GM06990 (cell line): ENCODE measurements at regions not wholly inside any gene's neighbourhood (a gene's known extent, or its start where the extent isn't known, plus 50 kb on each side); places are given as distances from the start of the nearest gene placed in this dataset.

Source experiments
- DNase-seq: peaks from one replicate; pipeline ENCODE4 v3.0.0-alpha.2; 2011; ENCODE audit not compliant: insufficient read length; ENCODE audit errors: extremely low read depth
- H3K27me3 ChIP-seq: replicated peaks from 2 replicates; pipeline ENCODE4 v1.6.0; 2011; ENCODE audit warnings: low read length; ENCODE audit not compliant: control insufficient read depth, insufficient read depth
- H3K36me3 ChIP-seq: 2 replicates; pipeline ENCODE4 v1.5.1; 2011; ENCODE audit warnings: low read length; ENCODE audit not compliant: control insufficient read depth, insufficient read depth
- H3K4me3 ChIP-seq: replicated peaks from 2 replicates; pipeline ENCODE4 v1.5.1; 2011; ENCODE audit warnings: low read depth, mild to moderate bottlenecking, control low read depth, low read length
- CTCF ChIP-seq: IDR thresholded peaks from 2 replicates; pipeline ENCODE4 v1.5.1; 2011; ENCODE audit warnings: low read length, control low read depth, mild to moderate bottlenecking, inconsistent platforms; ENCODE audit not compliant: insufficient read depth, poor library complexity, severe bottlenecking

- Histone ChIP-seq H3K27me3 (no peaks in the 10 kb centered on the region), H3K4me3 (no peak overlapping the region), H3K36me3 (no peaks in the 10 kb centered on the region)
- DNase-seq: no peak
- no peak for TF ChIP-seq CTCF
Observed at GRCh38 chr2:5939553-5939952, 247.4 kb downstream of the SOX11 start.

GRCh38 chr2:5940596-5941535 lies 248.7 kb downstream of the SOX11 start:
- TF ChIP-seq CTCF: no peak
- no peak overlapping the region for H3K4me3 ChIP-seq
- H3K27me3 ChIP-seq: no peaks in the 10 kb centered on the region
- no peak for DNase-seq
- H3K36me3 ChIP-seq: no peaks in the 10 kb centered on the region

DNA sequence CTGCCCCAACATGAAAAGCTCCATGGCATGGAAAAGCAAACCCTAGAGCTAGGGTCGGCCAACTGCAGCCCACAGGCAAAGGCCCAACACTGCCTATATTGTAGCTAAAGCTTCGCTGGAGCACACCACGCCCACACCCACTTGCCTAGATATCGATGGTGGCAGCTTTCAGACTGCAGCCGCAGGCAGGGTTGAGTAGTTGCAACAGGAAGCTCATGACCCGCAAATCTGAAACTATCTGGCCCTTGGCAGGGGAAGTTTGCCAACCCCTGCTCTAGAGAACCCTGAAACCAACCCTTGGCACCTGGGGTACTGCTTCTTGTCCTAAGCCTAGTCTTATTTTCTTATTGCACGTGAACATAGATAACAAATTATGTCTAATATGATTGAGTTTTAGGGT lies 250.0 kb downstream of the SOX11 start:
- TF ChIP-seq CTCF: no peak
- Histone ChIP-seq H3K4me3 (no peak overlapping the region), H3K27me3 (no peaks in the 10 kb centered on the region), H3K36me3 (no peaks in the 10 kb centered on the region)
- no peak for DNase-seq

- Histone ChIP-seq H3K36me3 (no peaks in the 10 kb centered on the region), H3K4me3 (no peak overlapping the region), H3K27me3 (no peaks in the 10 kb centered on the region)
- no peak for TF ChIP-seq CTCF
- DNase-seq: no peak
Observed at GRCh38 chr2:5945742-5946141, 253.6 kb downstream of the SOX11 start.

GRCh38 chr2:5946225-5947115 lies 254.3 kb downstream of the SOX11 start:
- DNase-seq: no peak
- TF ChIP-seq CTCF: no peak
- H3K36me3 ChIP-seq: no peaks in the 10 kb centered on the region

More at GRCh38 chr2:5946225-5947115, 254.3 kb downstream of the SOX11 start:
- Histone ChIP-seq H3K27me3 (no peaks in the 10 kb centered on the region), H3K4me3 (no peak overlapping the region)
